Mucosa of descending colon (tissue), 3 donors: ENCODE measurements at regions not wholly inside any gene's neighbourhood (a gene's known extent, or its start where the extent isn't known, plus 50 kb on each side); places are given as distances from the start of the nearest gene placed in this dataset.

Experiments
- ATAC-seq: fragments of 200-7000 bp; cut with Tn5 transposase; one replicate; pipeline ENCODE4 v1.9.1; 2020; ENCODE audit warnings: mild to moderate bottlenecking, moderate library complexity
- DNase-seq, 3 donors: peaks; one replicate each; pipeline ENCODE4 v3.0.0-alpha.2; 2020
- H3K36me3 ChIP-seq: fragments of 200-600 bp; one replicate; pipeline ENCODE4 v1.8.0; 2021; ENCODE audit warnings: low read depth, mild to moderate bottlenecking
- H3K4me1 ChIP-seq: fragments of 200-600 bp; one replicate; pipeline ENCODE4 v1.8.0; 2021; ENCODE audit warnings: low read depth, mild to moderate bottlenecking
- H3K4me3 ChIP-seq: fragments of 200-600 bp; one replicate; pipeline ENCODE4 v1.8.0; 2021; ENCODE audit warnings: mild to moderate bottlenecking
- H3K9me3 ChIP-seq: fragments of 200-600 bp; one replicate; pipeline ENCODE4 v1.8.0; 2021; ENCODE audit warnings: mild to moderate bottlenecking
- intact Hi-C, 2 donors: fragments of 100-400 bp; cut with DNase I in 1 of 2; cut with micrococcal nuclease in 1 of 2; formaldehyde crosslinking; loops; one replicate each; pipeline versions ENCODE4 v1.11.0 to v1.11.1; 2022; cut with DNase I, micrococcal nuclease
- TF ChIP-seq, protein P1 (sequence below): fragments of 200-600 bp; IDR thresholded peaks from one replicate; pipeline ENCODE4 v1.8.0; 2022; ENCODE audit warnings: antibody characterized with exemption, mild to moderate bottlenecking
- donor health status: DM: no; HTN: no; CAD: no; lungs with moderate emphysema.
- donor health status: DM: no; HTN: no; CAD: no.
- donor health status: DM: no; HTN: yes; CAD: no.

DNA sequence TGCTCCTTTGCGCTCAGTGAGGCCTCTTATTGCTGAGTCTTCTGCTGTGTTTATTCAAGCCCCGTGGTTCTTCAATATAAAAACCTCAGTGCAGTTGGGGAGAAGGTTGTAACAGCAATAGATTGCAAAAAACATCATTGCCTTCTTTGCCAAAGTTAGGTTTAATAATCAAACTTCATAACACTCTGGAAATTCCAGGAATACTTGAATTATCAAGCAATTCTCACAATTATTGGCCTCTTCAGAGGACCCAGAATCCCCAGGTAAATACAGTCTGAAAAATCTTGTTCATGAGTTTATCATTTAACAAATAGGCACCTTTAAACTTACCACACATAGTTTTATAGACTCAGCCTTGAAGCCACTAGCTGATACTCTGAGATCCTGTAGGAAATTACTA is 213.6 kb downstream of the OGFRL1 start:
- DNase-seq (no peak), ATAC-seq (no peak)
- intact Hi-C loops: loop anchor here in 1 of 2 donors (10.0 kb wide), 1 partner anchor 117 kb away; no protein-coding TSS in a partner anchor

DNA sequence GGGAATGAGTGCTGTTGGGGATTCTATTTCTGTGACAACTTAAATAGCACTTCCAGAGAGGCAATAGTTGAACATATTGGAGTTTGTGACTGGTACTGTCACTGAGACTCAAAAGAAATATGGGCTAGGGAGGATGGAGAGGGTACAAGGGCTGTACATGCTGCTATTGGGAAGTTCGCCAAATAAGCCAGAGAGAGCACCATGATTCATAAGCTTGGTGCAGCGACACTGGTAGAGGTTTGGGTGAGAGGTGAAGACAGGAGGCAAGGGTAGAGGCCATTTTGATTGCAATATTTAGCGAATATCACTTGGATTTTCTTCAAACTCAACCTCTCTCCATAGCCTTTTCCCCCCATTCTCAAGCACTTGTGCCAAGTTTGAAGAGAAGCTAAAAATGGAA is 214.3 kb downstream of the OGFRL1 start:
- no peaks in the 10 kb centered on the region for H3K9me3 ChIP-seq
- DNase-seq (no peak), ATAC-seq (no peak)
- intact Hi-C loops: loop anchor here in 1 of 2 donors (10.0 kb wide), 1 partner anchor 118 kb away; no protein-coding TSS in a partner anchor
- H3K4me3 ChIP-seq: no peak overlapping the region
- no peaks in the 10 kb centered on the region for H3K4me1 ChIP-seq
- TF ChIP-seq, protein P1, sequence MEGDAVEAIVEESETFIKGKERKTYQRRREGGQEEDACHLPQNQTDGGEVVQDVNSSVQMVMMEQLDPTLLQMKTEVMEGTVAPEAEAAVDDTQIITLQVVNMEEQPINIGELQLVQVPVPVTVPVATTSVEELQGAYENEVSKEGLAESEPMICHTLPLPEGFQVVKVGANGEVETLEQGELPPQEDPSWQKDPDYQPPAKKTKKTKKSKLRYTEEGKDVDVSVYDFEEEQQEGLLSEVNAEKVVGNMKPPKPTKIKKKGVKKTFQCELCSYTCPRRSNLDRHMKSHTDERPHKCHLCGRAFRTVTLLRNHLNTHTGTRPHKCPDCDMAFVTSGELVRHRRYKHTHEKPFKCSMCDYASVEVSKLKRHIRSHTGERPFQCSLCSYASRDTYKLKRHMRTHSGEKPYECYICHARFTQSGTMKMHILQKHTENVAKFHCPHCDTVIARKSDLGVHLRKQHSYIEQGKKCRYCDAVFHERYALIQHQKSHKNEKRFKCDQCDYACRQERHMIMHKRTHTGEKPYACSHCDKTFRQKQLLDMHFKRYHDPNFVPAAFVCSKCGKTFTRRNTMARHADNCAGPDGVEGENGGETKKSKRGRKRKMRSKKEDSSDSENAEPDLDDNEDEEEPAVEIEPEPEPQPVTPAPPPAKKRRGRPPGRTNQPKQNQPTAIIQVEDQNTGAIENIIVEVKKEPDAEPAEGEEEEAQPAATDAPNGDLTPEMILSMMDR: no peak
- no peaks in the 10 kb centered on the region for H3K36me3 ChIP-seq

More for the DNA sequence above, 213.6 kb downstream of the OGFRL1 start:
- no peaks in the 10 kb centered on the region for H3K4me1 ChIP-seq
- no peak overlapping the region for H3K4me3 ChIP-seq
- no peaks in the 10 kb centered on the region for H3K36me3 ChIP-seq
- TF ChIP-seq, protein P1: no peak
- H3K9me3 ChIP-seq: no peaks in the 10 kb centered on the region

DNA sequence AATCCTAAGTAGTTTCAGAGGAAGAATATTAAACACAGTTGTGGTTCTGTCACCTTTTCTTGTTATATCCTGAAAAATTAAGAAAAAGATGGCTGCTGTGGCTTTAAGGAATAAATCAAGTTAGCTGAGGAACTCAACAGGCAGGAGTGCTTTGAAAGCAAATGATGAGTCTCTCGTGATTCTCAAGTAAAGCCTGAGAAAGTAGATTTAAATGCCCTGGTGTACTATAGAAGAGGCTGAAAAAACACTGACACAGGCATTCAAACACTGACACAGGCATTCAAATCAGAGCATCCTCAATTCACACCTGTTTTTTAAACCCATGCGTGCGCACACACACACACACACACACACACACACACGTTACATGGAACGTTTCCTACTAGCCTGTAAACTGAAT is 218.6 kb downstream of the OGFRL1 start:
- Histone ChIP-seq H3K9me3 (no peaks in the 10 kb centered on the region), H3K4me3 (no peak overlapping the region), H3K4me1 (no peaks in the 10 kb centered on the region), H3K36me3 (no peaks in the 10 kb centered on the region)
- no peak for ATAC-seq
- intact Hi-C loops: loop anchor here in 1 of 2 donors (10.0 kb wide), 1 partner anchor 122 kb away; no protein-coding TSS in a partner anchor
- DNase-seq: no peak
- TF ChIP-seq, protein P1: no peak

DNA sequence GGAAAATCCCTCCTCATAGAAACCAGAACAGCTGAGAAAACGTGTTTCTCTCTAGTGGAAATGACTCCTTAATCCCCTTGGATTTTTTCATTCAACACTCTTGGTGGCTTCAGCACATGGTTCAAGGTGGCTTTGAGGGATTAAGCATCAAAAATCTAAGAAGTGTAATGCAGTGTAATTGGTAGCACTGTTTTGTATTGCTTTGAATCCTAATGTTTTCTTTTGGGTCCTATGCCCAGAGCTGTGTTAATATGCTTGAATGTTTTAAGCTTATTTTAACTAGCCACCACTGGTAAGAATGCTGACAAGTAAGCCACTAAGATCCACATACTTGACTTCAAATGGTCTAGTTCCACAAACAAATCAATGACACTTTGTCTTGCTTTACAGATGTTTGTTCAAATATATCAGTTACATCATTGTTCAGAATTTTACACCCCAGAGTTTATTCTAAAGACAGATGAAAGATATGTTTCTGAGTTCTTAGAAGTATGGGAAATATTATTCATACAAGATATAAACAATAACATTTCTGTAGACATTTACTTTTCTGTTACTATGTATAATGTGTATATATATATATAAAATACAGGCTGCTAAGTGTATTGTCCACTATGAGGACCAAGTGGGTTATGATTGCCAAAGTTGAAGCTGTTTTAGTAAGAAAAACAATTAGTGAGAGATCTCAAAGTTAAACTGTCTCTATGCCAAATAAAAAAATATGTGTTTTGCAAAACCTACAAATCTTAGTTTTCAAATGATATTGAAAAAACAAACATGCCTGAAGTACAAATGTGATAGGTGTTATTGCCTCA is 220.8 kb downstream of the OGFRL1 start:
- H3K9me3 ChIP-seq: no peaks in the 10 kb centered on the region
- TF ChIP-seq, protein P1: no peak
- H3K36me3 ChIP-seq: no peaks in the 10 kb centered on the region
- H3K4me3 ChIP-seq: no peak overlapping the region
- ATAC-seq: no peak
- DNase-seq: no peak
- intact Hi-C loops: loop anchor here (5.0 to 10.0 kb wide), 2 partner anchors 125 to 127 kb away; no protein-coding TSS in a partner anchor
- H3K4me1 ChIP-seq: no peaks in the 10 kb centered on the region

DNA sequence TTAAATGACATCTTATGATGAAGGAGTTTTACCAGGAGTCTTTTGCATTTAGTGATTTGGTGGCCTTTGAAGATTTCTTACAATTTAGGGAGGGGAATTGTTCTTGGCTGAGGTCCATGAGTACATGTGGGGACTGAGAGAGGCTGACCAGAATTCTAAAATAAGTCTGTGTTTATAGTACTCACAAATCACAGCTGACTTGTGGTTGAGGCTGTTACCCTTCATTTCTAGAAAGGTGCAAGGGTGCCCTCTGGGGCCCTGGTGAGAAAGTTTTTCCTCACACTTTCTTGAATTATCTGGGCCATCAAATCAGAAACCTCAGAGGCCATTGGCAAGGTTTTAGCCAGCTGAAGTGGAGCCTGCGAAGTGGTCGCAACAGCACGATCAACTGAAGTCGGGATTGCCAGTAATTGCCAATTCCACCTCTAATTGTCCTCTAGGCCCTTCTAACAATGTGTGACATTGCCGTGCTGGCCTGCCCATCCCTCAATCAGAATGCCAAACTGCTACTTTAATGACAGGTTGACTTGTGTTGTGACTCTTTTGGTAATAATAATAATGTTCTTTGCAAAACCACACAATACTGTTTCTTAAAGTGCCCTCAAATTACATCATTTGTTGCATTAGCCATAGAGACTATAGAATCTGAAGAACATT is 221.6 kb downstream of the OGFRL1 start:
- DNase-seq (peak in 2 of 3 donors; percentile 28 to 40), ATAC-seq (peak; percentile 32)
- TF ChIP-seq, protein P1: peak; percentile 10
- Histone ChIP-seq H3K4me3 (no peak overlapping the region), H3K36me3 (no peaks in the 10 kb centered on the region), H3K4me1 (no peaks in the 10 kb centered on the region), H3K9me3 (no peaks in the 10 kb centered on the region)
- intact Hi-C loops: loop anchor here in 1 of 2 donors (5.0 kb wide), 1 partner anchor 128 kb away; no protein-coding TSS in a partner anchor
